GM20000 (cell line): ENCODE measurements at regions not wholly inside any gene's neighbourhood (a gene's known extent, or its start where the extent isn't known, plus 50 kb on each side); places are given as distances from the start of the nearest gene placed in this dataset.
"Not testable (repeated sequence)": the region's sequence is repeated elsewhere in the genome, so short reads cannot be mapped to it uniquely, and the experiment has no call there.

Experiments used
- DNase-seq: peaks from one replicate; pipeline ENCODE4 v3.0.0; 2012; ENCODE audit warnings: low spot score
- CTCF ChIP-seq: IDR thresholded peaks from 2 replicates; pipeline ENCODE4 v1.5.1; 2012; ENCODE audit warnings: mild to moderate bottlenecking, control low read depth; ENCODE audit errors: extremely low read depth, missing control alignments

- no peak for DNase-seq
- no peak for TF ChIP-seq CTCF
Measured at GRCh38 chr2:139457873-139458272, 677.7 kb upstream of the NXPH2 start.

DNA sequence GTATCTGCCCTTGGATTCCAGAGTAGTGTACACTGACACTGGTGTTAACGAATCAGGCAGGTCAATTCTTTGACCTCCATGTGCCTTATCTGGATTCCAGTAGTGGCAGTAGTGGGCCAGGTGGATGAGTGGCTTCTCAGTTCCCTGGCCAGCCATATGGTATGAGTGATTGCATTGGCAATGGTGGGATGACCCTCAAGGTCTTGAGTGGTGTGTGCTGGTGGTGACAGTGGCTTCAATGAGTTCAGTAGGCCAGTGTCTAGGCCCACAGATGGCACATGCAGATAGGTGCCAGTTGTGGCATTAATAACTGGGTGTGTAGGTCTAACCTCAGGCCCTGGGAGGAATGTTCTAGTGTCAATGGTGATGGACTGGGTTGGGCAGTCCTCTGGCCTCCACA is 674.1 kb upstream of the NXPH2 start:
- no peak for DNase-seq
- TF ChIP-seq CTCF: no peak

DNA sequence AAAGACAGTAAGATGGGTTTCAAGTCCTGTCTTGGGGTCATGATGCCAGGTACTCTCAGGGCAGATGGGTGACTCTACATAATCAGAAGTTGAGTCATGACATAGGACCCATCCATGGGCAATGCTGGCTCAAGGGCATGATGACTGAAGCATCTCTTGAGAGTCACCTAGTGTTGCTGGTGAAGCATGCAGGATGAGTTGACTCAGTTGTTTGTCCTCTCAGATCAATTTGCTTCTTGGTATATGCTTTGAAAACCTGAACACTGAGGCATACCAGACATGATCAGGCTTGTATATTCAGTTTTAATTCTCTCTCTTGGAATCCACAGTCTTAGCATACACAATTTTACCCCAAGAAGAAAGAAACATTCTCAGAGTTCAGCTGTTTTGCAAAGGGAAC is 658.9 kb upstream of the NXPH2 start:
- TF ChIP-seq CTCF: no peak
- DNase-seq: no peak

GRCh38 chr2:139438478-139438877 is 658.3 kb upstream of the NXPH2 start:
- DNase-seq: no peak
- no peak for TF ChIP-seq CTCF

GRCh38 chr2:139427164-139427563 is 647.0 kb upstream of the NXPH2 start:
- no peak for DNase-seq
- TF ChIP-seq CTCF: no peak

DNA sequence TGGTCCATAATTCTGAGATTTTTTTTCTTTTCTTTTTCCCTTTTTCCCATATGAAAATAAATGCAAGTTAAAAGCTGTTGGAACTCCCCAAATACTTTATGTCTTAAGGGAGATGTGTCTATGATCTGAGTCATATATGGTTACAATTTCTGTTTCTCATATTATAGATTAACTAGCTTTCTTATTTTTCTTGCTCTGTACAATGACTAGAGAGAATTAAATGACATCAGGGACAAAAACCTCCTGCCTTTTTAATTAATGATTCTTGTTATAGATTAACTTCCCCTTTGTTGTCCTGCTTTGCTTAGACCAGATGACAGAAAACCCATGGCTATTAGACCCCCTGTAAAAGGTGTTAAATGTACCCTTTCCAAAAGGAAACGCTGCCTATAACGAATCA is 643.9 kb upstream of the NXPH2 start:
- DNase-seq: no peak
- no peak for TF ChIP-seq CTCF

GRCh38 chr2:139411236-139411635 is 631.0 kb upstream of the NXPH2 start:
- no peak for DNase-seq
- no peak for TF ChIP-seq CTCF

GRCh38 chr2:139410833-139411174 is 630.6 kb upstream of the NXPH2 start:
- not testable (repeated sequence) for DNase-seq

DNA sequence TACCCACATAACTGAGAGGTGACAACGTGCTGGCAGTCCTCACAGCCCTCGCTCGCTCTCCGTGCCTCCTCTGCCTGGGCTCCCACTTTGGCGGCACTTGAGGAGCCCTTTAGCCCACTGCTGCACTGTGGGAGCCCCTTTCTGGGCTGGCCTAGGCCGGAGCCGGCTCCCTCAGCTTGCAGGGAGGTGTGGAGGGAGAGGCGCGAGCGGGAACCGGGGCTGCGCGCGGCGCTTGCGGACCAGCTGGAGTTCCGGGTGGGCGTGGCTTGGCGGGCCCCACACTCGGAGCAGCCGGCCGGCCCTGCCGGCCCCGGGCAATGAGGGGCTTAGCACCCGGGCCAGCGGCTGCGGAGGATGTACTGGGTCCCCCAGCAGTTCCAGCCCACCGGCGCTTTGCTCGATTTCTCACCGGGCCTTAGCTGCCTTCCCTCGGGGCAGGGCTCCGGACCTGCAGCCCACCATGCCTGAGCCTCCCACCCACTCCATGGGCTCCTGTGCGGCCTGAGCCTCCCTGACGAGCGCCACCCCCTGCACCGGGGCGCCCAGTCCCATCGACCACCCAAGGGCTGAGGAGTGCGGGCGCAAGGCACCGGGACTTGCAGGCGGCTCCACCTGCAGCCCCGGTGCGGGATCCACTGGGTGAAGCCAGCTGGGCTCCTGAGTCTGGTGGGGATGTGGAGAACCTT is 630.1 kb upstream of the NXPH2 start:
- not testable (repeated sequence) for DNase-seq
